ENCODE measurements at regions not wholly inside any gene's neighbourhood (a gene's known extent, or its start where the extent isn't known, plus 50 kb on each side); places are given as distances from the start of the nearest gene placed in this dataset.
"Not testable (repeated sequence)": the region's sequence is repeated elsewhere in the genome, so short reads cannot be mapped to it uniquely, and the experiment has no call there.

- not testable (repeated sequence) for DNase-seq (ENCODE audit: low read depth in 2 of 2)
Observed at GRCh38 chr2:176922545-176922944, 290.0 kb upstream of the HNRNPA3 start.

- no peak for DNase-seq (ENCODE audit: low read depth in 2 of 2)
Observed at GRCh38 chr2:176923205-176923604, 289.4 kb upstream of the HNRNPA3 start.

GRCh38 chr2:176924909-176925534, 287.6 kb upstream of the HNRNPA3 start:
- DNase-seq (ENCODE audit: low read depth in 2 of 2) = no peak

GRCh38 chr2:176926453-176926852, 286.1 kb upstream of the HNRNPA3 start:
- no peak for DNase-seq (ENCODE audit: low read depth in 2 of 2)

GRCh38 chr2:176929387-176929786, 283.2 kb upstream of the HNRNPA3 start:
- DNase-seq (ENCODE audit: low read depth in 2 of 2) = not testable (repeated sequence)

GRCh38 chr2:176931588-176932563, 280.7 kb upstream of the HNRNPA3 start:
- DNase-seq (ENCODE audit: low read depth in 2 of 2) = no peak

- DNase-seq (ENCODE audit: low read depth in 2 of 2) = no peak
Observed at GRCh38 chr2:176934131-176934530, 278.5 kb upstream of the HNRNPA3 start.

- no peak for DNase-seq (ENCODE audit: low read depth in 2 of 2)
Observed at GRCh38 chr2:176934869-176935415, 277.7 kb upstream of the HNRNPA3 start.

GRCh38 chr2:176935543-176936102, 277.0 kb upstream of the HNRNPA3 start:
- DNase-seq (ENCODE audit: low read depth in 2 of 2) = no peak

- DNase-seq (ENCODE audit: low read depth in 2 of 2) = no peak
Observed at GRCh38 chr2:176936410-176936809, 276.2 kb upstream of the HNRNPA3 start.

- no peak for DNase-seq (ENCODE audit: low read depth in 2 of 2)
Observed at GRCh38 chr2:176944998-176945397, 267.6 kb upstream of the HNRNPA3 start.

GRCh38 chr2:176947754-176948153, 264.8 kb upstream of the HNRNPA3 start:
- no peak for DNase-seq (ENCODE audit: low read depth in 2 of 2)

- DNase-seq (ENCODE audit: low read depth in 2 of 2) = not testable (repeated sequence)
Observed at GRCh38 chr2:176951218-176951617, 261.4 kb upstream of the HNRNPA3 start.

GRCh38 chr2:176956791-176957190, 255.8 kb upstream of the HNRNPA3 start:
- no peak for DNase-seq (ENCODE audit: low read depth in 2 of 2)

GRCh38 chr2:176959614-176960013, 253.0 kb upstream of the HNRNPA3 start:
- no peak for DNase-seq (ENCODE audit: low read depth in 2 of 2)

GRCh38 chr2:176960061-176960460, 252.5 kb upstream of the HNRNPA3 start:
- no peak for DNase-seq (ENCODE audit: low read depth in 2 of 2)

GRCh38 chr2:176960736-176961520, 251.7 kb upstream of the HNRNPA3 start:
- DNase-seq (ENCODE audit: low read depth in 2 of 2) = no peak

- no peak for DNase-seq (ENCODE audit: low read depth in 2 of 2)
Observed at GRCh38 chr2:176961775-176962619, 250.6 kb upstream of the HNRNPA3 start.

- no peak for DNase-seq (ENCODE audit: low read depth in 2 of 2)
Observed at GRCh38 chr2:176963568-176964287, 248.9 kb upstream of the HNRNPA3 start.

- no peak for DNase-seq (ENCODE audit: low read depth in 2 of 2)
Observed at GRCh38 chr2:176967911-176968450, 244.6 kb upstream of the HNRNPA3 start.
